Endothelial cell of umbilical vein (primary cell): ENCODE measurements at regions not wholly inside any gene's neighbourhood (a gene's known extent, or its start where the extent isn't known, plus 50 kb on each side); places are given as distances from the start of the nearest gene placed in this dataset.

Experiments used
- BruUV-seq: library from RNA; stranded (reverse); fragments of 400-500 nt; replicated peaks from 2 replicates; lab custom pipeline; 2021; lab: Mats Ljungman, UMichigan
- CTCF ChIA-PET: fragments of 300-600, 350-600 bp; sonication (Branson Sonifier 250); formaldehyde crosslinking; loops from one replicate; lab custom pipeline; 2021; ENCODE audit warnings: antibody characterized with exemption, inconsistent platforms; lab: Charles Lee
- POLR2A ChIA-PET: fragments of 300-600, 350-600 bp; sonication (Branson Sonifier 250); formaldehyde crosslinking; loops from one replicate; lab custom pipeline; 2021; ENCODE audit warnings: antibody characterized with exemption, inconsistent platforms; lab: Charles Lee
- DNase-seq: peaks from one replicate; pipeline ENCODE4 v3.0.0-alpha.2; 2011; ENCODE audit warnings: low read depth, low spot score
- FAIRE-seq: peaks from 2 replicates; lab custom pipeline; 2011; peaks lifted over from hg19 to GRCh38; lab: Jason Lieb, UNC
- H2AFZ ChIP-seq: 2 replicates; pipeline ENCODE4 v1.6.0; 2012; ENCODE audit warnings: low read depth, low read length, control low read depth, inconsistent platforms
- H3K27ac ChIP-seq: 2 replicates; pipeline ENCODE4 v1.5.1; 2011; ENCODE audit warnings: low read depth, mild to moderate bottlenecking, control low read depth, low read length, moderate library complexity; ENCODE audit not compliant: insufficient read depth
- H3K27me3 ChIP-seq, 2 experiments: 2 replicates each; pipeline versions ENCODE4 v1.6.0 to v1.6.1; 2011; ENCODE audit warnings: low read length in 2 of 2, mixed read lengths in 1 of 2; ENCODE audit not compliant: control insufficient read depth in 2 of 2, insufficient read depth in 2 of 2
- H3K36me3 ChIP-seq, 2 experiments: 2 replicates in 1 of 2; 3 replicates in 1 of 2; pipeline ENCODE4 v1.5.1; 2011; ENCODE audit warnings: low read length in 2 of 2, mild to moderate bottlenecking in 1 of 2, moderate library complexity in 1 of 2; ENCODE audit not compliant: control insufficient read depth in 2 of 2, insufficient read depth in 2 of 2; ENCODE audit errors: extremely low read depth in 1 of 2
- H3K4me1 ChIP-seq: 3 replicates; pipeline ENCODE4 v1.5.1; 2011; ENCODE audit warnings: mild to moderate bottlenecking, low read length; ENCODE audit not compliant: control insufficient read depth, insufficient read depth; ENCODE audit errors: extremely low read depth
- H3K4me2 ChIP-seq: 2 replicates; pipeline ENCODE4 v1.6.1; 2011; ENCODE audit warnings: low read length, control low read depth, mixed read lengths; ENCODE audit not compliant: insufficient read depth
- H3K4me3 ChIP-seq, 3 experiments: fragments of 200-600 bp in 1 of 3; sonication (generic), shearing (Covaris generic) in 1 of 3; replicated peaks in 1 of 3; 2 replicates each; pipeline ENCODE4 v1.5.1; 2011 to 2016; ENCODE audit warnings: control low read depth in 3 of 3, low read length in 3 of 3, mild to moderate bottlenecking in 2 of 3, inconsistent platforms in 1 of 3, low read depth in 1 of 3, moderate library complexity in 1 of 3; ENCODE audit not compliant: insufficient read depth in 1 of 3
- H3K79me2 ChIP-seq: 2 replicates; pipeline ENCODE4 v1.6.0; 2012; ENCODE audit warnings: low read length, inconsistent platforms; ENCODE audit not compliant: control insufficient read depth, insufficient read depth
- H3K9ac ChIP-seq: replicated peaks from 2 replicates; pipeline ENCODE3; 2011; ENCODE audit warnings: low read length, control low read depth; ENCODE audit not compliant: insufficient read depth; ENCODE audit errors: extremely low read depth
- H3K9me1 ChIP-seq: replicated peaks from 3 replicates; pipeline ENCODE4 v1.6.0; 2011; ENCODE audit warnings: mild to moderate bottlenecking, low read length; ENCODE audit not compliant: control insufficient read depth, insufficient read depth; ENCODE audit errors: extremely low read depth
- H3K9me3 ChIP-seq: replicated peaks from 2 replicates; pipeline ENCODE4 v1.5.1; 2012; ENCODE audit warnings: low read length, inconsistent platforms; ENCODE audit not compliant: control insufficient read depth, insufficient read depth
- H4K20me1 ChIP-seq: replicated peaks from 2 replicates; pipeline ENCODE3; 2011; ENCODE audit warnings: mild to moderate bottlenecking, low read length; ENCODE audit not compliant: control insufficient read depth, insufficient read depth; ENCODE audit errors: extremely low read depth
- EZH2 ChIP-seq: IDR thresholded peaks from 2 replicates; pipeline ENCODE4 v1.6.1; 2012; ENCODE audit warnings: borderline replicate concordance, low read depth, mild to moderate bottlenecking, moderate library complexity, low read length, inconsistent platforms; ENCODE audit not compliant: severe bottlenecking
- FOS ChIP-seq: IDR thresholded peaks from 2 replicates; pipeline ENCODE4 v1.6.1; 2011; ENCODE audit warnings: mild to moderate bottlenecking, low read length, moderate library complexity, borderline replicate concordance; ENCODE audit not compliant: insufficient read depth
- GATA2 ChIP-seq: IDR thresholded peaks from 2 replicates; pipeline ENCODE4 v1.7.0; 2011; ENCODE audit warnings: low read depth, mild to moderate bottlenecking, moderate library complexity, mixed read lengths, low read length; ENCODE audit not compliant: insufficient read length, insufficient read depth
- JUN ChIP-seq: IDR thresholded peaks from 2 replicates; pipeline ENCODE4 v1.6.1; 2011; ENCODE audit warnings: borderline replicate concordance, low read depth; ENCODE audit not compliant: insufficient read length, insufficient read depth
- MYC ChIP-seq: IDR thresholded peaks from one replicate; pipeline ENCODE4 v1.6.1; 2011; ENCODE audit warnings: mild to moderate bottlenecking, low read depth, low read length
- POLR2A ChIP-seq: IDR thresholded peaks from 2 replicates; pipeline ENCODE4 v1.6.1; 2012; ENCODE audit warnings: low read depth, mild to moderate bottlenecking, control low read depth, low read length
- POLR2AphosphoS5 ChIP-seq: IDR thresholded peaks from 2 replicates; pipeline ENCODE4 v1.6.1; 2012; ENCODE audit warnings: low read depth, mild to moderate bottlenecking, control low read depth, low read length, moderate library complexity; ENCODE audit not compliant: insufficient read depth
- dilution Hi-C: fragments of 300-500 bp; cut with MboI; formaldehyde crosslinking; loops from one replicate; pipeline ENCODE4 v1.15.0; 2019; ENCODE audit warnings: low sequenced_read_pairs; ENCODE audit not compliant: extremely low pct_ligation_motif_present
- intact Hi-C: fragments of 100-400 bp; cut with micrococcal nuclease; formaldehyde crosslinking; loops from one replicate; pipeline ENCODE4 v1.10.0; 2022
- TF ChIP-seq, protein P1 (sequence below): IDR thresholded peaks from 2 replicates; pipeline ENCODE4 v1.6.1; 2011; ENCODE audit not compliant: insufficient read depth, insufficient read length
- TF ChIP-seq, protein P2 (sequence below), 2 donors: IDR thresholded peaks; 1 replicate in 1 of 2; 2 replicates in 1 of 2; pipeline ENCODE4 v1.5.1; 2011; ENCODE audit warnings: low read length in 2 of 2, mild to moderate bottlenecking in 2 of 2, moderate library complexity in 2 of 2, control low read depth in 1 of 2, inconsistent platforms in 1 of 2, low read depth in 1 of 2; ENCODE audit not compliant: insufficient read depth in 1 of 2; ENCODE audit errors: extremely low read depth in 1 of 2

GRCh38 chr1:198842686-198843085 lies 203.8 kb downstream of the PTPRC start:
- Histone ChIP-seq H3K9me3 (no peaks in the 10 kb centered on the region), H3K4me1 (no peaks in the 10 kb centered on the region), H3K27me3 (no peaks in the 10 kb centered on the region), H3K4me2 (no peak overlapping the region), H3K27ac (no peak overlapping the region), H3K36me3 (peaks cover 0 to 8% of the 10 kb centered on the region in 2 experiments), H3K4me3 (no peak overlapping the region), H3K9ac (no peak overlapping the region), H4K20me1 (no peaks in the 10 kb centered on the region), H3K79me2 (no peaks in the 10 kb centered on the region), H3K9me1 (peaks cover 2% of the 10 kb centered on the region), H2AFZ (no peak overlapping the region)
- TF ChIP-seq POLR2A: no peak
- TF ChIP-seq EZH2: no peak
- TF ChIP-seq, protein P1, sequence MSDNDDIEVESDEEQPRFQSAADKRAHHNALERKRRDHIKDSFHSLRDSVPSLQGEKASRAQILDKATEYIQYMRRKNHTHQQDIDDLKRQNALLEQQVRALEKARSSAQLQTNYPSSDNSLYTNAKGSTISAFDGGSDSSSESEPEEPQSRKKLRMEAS: no peak
- no peak for TF ChIP-seq MYC
- TF ChIP-seq FOS: no peak
- TF ChIP-seq GATA2: no peak
- TF ChIP-seq, protein P2, sequence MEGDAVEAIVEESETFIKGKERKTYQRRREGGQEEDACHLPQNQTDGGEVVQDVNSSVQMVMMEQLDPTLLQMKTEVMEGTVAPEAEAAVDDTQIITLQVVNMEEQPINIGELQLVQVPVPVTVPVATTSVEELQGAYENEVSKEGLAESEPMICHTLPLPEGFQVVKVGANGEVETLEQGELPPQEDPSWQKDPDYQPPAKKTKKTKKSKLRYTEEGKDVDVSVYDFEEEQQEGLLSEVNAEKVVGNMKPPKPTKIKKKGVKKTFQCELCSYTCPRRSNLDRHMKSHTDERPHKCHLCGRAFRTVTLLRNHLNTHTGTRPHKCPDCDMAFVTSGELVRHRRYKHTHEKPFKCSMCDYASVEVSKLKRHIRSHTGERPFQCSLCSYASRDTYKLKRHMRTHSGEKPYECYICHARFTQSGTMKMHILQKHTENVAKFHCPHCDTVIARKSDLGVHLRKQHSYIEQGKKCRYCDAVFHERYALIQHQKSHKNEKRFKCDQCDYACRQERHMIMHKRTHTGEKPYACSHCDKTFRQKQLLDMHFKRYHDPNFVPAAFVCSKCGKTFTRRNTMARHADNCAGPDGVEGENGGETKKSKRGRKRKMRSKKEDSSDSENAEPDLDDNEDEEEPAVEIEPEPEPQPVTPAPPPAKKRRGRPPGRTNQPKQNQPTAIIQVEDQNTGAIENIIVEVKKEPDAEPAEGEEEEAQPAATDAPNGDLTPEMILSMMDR (IDR thresholded peaks at IDR 0.05; ENCODE audit: extremely low read depth in 1 of 2, insufficient read depth in 1 of 2, low read depth in 1 of 2, low read length in 2 of 2): no peak
- TF ChIP-seq POLR2AphosphoS5: no peak
- no peak for TF ChIP-seq JUN
- FAIRE-seq (no peak), DNase-seq (no peak)
- BruUV-seq: no TSS peak
- dilution Hi-C loops (no loop called here), intact Hi-C loops (no loop called here)
- ChIA-PET POLR2A (no interaction called here), CTCF (interaction anchor here (1.0 kb wide), 1 partner anchor 19 kb away, joined by 3 read pairs; no protein-coding TSS in a partner anchor)
